Activated CD4-positive, CD25-positive, alpha-beta regulatory T cell (primary cell): ENCODE measurements at regions not wholly inside any gene's neighbourhood (a gene's known extent, or its start where the extent isn't known, plus 50 kb on each side); places are given as distances from the start of the nearest gene placed in this dataset.

ENCODE experiments used
- DNase-seq, 4 experiments: peaks; one replicate each; lab custom pipeline; 2025; lab: John Stamatoyannopoulos, UW

- no peak for DNase-seq
Observed at GRCh38 chr1:14499312-14500040, 99.0 kb upstream of the KAZN start.

- DNase-seq = no peak
Observed at GRCh38 chr1:14500041-14500440, 98.4 kb upstream of the KAZN start.

DNA sequence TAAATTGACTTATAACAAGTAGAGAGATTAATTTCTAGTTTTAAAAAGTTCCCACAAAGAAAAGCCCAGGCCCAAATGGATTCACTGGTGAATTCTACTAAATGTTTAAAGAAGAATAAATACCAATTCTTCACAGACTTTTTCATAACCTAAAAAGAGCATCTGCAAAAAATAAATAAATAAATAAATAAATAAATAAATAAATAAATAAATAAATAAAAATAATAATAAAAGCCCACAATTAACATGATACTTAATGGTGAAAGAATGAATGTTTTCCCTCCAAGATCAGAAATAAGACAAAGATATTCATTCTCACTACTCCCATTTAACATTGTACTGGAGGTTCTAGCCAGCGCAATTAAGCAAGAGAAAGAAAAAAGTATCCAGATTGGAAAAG is 97.6 kb upstream of the KAZN start:
- no peak for DNase-seq

GRCh38 chr1:14504517-14504916 is 94.0 kb upstream of the KAZN start:
- DNase-seq = no peak

DNA sequence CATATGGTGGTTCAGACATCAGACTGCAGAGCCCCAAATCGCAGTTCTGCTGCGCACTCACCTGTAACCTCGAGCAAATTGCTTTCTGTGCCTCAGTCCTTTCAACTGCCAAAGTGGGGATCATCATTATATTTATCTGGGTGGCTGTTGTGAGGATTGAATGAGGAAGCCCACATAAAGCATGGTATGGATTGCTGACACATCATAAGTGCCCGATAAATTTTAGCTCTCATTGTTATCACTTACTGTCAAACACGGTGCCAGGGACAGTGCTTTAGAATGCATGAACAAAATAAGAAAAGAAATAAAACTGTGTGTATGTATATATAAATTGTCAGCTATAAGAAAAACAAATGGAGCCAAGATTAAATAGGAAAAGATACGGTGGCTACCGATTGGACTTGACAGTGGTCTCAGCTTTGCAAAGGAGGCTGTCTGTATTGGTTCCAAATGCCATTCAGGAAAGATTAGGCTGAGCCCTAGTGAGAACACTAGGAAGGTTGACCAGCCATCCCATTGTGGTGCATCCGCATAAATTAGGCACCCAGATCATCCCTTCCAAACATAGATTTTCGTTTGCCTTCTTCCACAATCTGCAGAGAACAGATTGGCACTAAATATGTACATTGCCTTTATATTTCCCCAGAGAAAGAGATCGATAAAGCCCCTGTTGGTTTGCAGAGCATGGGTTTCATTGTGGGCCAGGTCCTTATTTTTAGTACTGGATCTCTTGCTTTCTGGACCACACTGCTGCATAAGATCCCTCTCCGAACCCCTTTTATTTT is 91.8 kb upstream of the KAZN start:
- DNase-seq = no peak

DNA sequence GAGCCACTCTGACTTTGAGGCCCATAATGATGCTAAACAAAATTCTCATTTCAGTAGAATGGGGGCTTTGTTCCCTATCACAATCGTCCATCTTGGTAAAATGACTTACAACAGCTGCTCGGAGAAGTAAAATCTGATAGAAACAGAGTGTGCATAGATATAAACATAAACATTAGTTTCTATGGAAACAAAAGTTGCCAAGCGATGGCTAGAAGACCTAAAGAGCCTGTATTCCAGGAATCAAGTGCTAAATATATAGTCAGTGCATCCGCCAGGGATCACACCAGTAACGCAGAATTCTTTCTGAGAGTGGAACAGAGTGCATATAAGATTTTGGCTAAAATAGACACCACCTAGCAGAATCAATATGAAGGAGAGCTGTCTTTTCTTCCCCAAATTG is 91.2 kb upstream of the KAZN start:
- no peak for DNase-seq

GRCh38 chr1:14508613-14509012 is 89.9 kb upstream of the KAZN start:
- DNase-seq = no peak

DNA sequence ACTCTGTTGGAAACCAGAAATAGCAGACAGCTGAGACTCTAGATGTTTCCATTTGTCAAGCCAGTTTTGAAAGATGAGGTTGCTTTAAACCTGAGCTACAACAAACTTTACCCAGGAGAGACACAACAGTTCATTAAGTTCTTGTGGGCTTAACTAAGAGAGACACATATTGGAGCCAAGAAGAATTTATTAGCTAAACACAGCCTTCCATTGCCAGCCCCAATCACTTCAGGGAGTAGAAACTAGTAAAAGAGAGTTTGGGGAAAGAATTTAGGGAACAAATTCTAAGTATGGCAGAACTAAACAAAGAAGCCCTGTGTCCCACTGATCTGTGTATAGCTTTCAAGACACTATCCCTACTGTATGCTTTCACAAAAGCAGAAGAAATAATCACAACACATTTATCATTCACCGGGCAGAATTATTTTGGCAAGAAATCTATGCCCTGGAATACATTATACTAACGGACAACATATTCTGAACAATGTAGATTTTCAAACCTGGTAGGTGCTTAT is 87.3 kb upstream of the KAZN start:
- DNase-seq = no peak

DNA sequence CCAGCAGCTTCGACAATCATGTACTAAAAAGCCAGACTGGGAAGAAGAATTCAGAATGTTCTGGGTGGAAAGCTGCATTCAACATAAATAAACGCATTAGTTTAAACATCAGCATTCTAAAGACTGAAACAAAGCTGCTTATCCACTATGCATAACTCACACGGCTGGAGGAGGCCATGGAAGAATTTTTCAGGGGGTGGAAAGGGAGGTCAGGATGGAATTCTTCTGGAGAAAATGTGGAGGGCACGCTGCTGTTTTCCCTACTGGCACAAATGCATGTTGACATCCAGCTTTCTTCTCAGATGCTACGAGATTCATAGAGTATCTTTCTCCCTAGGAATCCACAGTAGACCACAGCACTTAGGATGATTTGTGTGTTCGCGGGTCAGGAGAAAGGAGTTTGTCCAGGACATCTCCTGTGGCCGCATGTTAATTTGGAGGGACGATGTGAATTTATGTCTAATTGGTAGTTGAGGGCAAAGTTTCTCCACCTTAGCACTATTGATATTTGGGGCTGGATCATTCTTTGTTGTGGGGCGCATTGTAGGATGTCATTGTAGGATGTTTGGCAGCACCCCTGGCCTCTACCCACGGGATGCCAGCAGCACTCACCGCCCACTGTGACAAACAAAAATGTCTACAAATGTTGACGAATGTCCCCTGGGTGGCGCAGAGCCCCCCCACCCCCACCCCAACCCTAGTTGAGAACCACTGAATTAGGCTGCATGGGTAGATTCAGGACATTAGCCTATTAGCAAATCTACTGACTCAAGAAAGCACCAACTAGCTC is 86.5 kb upstream of the KAZN start:
- no peak for DNase-seq

GRCh38 chr1:14513111-14513510 is 85.4 kb upstream of the KAZN start:
- DNase-seq = no peak

DNA sequence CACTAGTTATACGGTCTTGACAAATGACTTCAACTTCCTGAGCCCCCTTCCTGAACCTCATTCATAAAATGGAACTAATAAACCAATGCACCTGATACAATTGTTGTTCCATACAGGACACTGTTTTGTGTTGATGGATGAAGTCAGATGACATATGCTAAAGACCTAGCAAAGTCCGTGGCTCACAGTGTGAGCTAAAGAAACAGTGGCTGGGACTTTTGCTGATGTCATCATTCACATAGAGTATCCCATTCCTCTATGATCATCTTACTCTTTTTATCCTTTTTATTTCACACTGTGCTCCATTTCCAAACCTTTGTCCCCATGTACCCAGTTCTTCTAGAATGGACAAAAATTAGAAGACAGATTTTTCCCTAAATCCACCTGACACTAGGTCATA is 83.7 kb upstream of the KAZN start:
- DNase-seq = no peak

DNA sequence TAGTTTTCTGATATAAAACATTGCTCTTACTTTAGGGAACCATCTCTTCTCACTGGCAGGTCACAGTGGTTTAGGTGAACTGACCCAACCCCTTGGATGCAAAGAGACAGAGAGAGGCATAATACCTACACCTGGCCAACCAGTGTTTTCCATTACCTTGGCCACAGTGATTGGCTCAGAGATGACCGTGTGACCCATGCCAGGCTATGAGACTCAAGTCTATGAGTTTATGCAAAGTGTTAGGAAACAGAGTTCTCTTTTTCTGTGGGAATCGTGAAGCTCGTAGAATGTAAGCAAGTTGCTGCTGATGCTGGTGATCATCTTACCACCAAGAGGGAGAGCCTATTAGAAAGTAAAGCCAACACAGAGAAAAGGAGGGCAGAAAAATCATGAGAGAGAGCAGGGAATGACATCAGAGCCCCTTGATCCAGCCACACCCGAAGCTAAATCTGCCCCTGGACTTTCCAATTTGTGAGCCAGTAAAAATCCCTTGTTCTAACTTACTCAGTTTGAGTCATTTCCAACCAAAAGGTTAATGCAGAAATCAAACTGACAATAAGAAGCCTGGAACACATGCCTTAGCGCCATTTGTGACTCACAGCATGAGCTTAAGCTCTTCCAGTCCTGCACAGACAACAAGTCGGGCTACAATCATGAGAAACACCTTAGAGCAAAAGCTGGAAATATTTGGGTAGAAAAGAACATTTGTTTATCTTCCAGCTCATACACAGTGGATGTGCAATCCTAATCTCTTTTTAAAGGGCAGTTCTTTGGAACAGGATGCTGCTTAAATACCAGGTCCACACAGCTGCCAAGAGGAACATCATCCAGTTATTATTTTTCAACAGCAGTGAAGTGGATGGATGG is 81.3 kb upstream of the KAZN start:
- DNase-seq = no peak

DNA sequence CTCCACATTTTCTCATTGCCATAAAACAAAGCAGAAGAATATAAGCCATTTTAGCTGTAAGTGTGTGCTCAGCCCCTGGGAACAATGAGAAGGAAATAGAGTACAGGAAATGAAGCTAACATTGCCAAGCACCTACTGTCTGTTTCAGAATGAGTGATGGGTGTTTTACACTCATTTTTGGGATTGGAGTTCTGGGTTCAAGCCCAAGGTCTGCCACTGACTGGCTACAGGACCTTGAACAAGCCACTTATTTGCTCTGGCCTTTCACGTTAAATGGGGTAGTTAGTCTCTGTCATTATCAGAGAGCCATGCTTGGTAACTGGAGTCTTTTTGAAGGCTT is 80.7 kb upstream of the KAZN start:
- DNase-seq = no peak

GRCh38 chr1:14519976-14520375 is 78.5 kb upstream of the KAZN start:
- DNase-seq = no peak

GRCh38 chr1:14520514-14521163 is 77.8 kb upstream of the KAZN start:
- DNase-seq = no peak

DNA sequence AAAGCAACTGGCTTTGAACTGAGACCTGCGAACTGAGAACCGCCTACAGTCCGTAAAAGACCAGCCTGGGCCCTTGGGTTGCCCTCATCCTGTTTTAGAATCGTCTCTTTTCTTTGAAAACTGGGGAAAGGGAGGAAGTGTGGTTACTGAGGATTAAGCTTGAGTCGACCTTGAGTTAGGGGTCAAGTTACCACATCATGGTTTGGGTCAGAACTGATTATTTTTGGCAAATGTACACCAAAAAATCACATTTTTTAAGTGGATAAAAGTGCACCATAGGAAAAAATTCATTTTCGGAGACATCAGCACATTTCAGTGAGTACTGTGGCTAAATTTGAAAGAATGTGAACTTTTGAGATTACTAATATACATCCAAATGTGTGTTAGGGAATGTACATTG is 76.9 kb upstream of the KAZN start:
- DNase-seq = no peak

- DNase-seq = no peak
Observed at GRCh38 chr1:14522077-14522925, 76.2 kb upstream of the KAZN start.

GRCh38 chr1:14522926-14523241 is 75.6 kb upstream of the KAZN start:
- DNase-seq = no peak

DNA sequence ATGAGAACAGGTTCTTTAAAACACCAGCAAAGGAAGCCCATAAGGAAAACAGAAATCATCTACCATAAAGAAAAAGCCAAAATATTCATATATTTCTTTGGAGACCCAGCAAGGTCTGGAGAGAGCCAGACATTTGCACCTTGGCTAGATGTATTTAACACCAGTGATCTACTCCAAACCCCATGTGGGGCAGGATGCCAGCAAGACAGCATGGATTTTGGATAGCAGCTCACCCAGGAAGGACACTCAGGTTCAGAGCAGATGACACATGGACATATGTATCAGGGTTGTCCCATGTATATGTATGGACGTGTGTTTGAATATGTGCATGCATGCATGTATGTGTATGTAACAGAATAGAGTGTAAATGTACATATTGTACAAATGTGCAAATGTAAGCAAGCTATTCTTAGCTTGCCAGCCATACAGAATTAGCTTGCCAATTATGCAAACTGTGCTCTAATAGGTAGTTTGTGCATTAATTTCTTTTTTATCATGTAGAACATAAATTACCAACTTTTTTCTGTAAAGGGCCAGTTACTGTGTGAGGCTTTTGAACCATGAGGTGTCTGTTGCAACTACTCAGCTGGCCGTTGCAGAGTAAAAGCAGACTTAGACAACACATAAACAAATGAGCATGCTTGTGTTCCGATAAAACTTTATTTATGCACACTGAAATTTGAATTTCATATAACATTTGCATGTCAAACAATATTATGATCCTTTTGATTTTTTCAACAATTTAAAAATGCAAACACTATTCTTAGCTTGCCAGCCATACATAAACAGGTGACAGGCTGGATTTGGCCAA is 73.5 kb upstream of the KAZN start:
- no peak for DNase-seq

GRCh38 chr1:14529475-14529874 is 69.0 kb upstream of the KAZN start:
- DNase-seq = no peak
